ENCODE measurements at regions not wholly inside any gene's neighbourhood (a gene's known extent, or its start where the extent isn't known, plus 50 kb on each side); places are given as distances from the start of the nearest gene placed in this dataset.

DNA sequence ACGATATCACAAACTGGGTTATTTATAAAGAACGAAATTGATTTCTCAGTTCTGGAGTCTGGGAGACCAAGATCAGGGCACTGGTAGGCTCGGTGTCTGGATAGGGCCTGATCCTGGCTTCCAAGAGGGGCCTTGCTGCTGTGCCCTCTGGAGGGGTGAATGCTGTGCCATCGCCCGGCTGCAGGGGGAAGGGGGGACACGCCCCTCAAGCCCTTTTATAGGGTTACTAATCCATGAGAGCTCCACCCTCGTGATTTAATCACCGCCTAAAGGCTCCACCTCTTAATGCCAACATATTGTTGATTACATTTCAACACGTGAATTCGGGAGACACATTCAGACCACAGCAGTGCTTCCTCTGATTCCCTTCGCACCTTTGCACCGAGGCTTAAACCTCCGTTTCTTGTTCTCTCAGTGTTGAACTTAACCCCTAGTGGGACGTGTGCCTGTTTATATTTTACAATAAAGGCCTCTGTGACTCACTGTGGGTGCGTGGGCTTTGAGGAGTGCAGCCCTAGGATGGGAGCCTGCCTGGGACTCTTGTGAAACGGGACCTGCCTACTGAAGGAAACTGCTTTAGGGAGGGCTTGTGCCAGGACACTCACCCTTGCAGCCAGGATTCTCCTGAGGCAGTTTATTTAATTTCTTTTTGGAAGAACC, 52.4 kb upstream of the SPATA13 start:
- TF ChIP-seq, protein P1, sequence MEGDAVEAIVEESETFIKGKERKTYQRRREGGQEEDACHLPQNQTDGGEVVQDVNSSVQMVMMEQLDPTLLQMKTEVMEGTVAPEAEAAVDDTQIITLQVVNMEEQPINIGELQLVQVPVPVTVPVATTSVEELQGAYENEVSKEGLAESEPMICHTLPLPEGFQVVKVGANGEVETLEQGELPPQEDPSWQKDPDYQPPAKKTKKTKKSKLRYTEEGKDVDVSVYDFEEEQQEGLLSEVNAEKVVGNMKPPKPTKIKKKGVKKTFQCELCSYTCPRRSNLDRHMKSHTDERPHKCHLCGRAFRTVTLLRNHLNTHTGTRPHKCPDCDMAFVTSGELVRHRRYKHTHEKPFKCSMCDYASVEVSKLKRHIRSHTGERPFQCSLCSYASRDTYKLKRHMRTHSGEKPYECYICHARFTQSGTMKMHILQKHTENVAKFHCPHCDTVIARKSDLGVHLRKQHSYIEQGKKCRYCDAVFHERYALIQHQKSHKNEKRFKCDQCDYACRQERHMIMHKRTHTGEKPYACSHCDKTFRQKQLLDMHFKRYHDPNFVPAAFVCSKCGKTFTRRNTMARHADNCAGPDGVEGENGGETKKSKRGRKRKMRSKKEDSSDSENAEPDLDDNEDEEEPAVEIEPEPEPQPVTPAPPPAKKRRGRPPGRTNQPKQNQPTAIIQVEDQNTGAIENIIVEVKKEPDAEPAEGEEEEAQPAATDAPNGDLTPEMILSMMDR (IDR thresholded peaks at IDR 0.05) = no peak
- no peak for TF ChIP-seq POLR2AphosphoS5 (IDR thresholded peaks at IDR 0.05)
- no peak for TF ChIP-seq EP300 (IDR thresholded peaks at IDR 0.05)
- TF ChIP-seq POLR2A (IDR thresholded peaks at IDR 0.05; ENCODE audit: low read depth) = no peak
- WGBS = 72% methylated on average over 16 of the region's 16 CpGs
- intact Hi-C loops (cut with DNase I) = no loop called here

DNA sequence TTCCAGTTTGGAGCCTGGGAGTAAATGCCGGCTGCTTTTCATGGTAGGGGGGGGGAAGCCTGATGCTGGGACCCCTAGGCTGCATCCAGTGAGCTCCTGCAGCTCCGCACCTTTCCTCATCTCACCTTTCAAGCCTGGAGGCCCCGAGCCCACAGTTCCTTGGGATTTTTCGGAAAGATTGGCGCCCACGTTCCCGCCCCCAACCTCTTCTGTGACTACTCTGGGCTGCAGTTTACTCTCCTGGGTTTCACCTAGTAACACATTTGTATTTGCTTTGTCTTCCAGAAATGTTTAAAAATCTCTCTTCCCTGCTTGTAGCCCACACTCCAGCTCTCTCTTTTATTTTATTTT, 51.9 kb upstream of the SPATA13 start:
- no peak overlapping the region for H3K27ac ChIP-seq (replicated peaks in 1 of 4)
- DNase-seq (ENCODE audit: extremely low spot score) = no peak
- H3K4me1 ChIP-seq = no peaks in the 10 kb centered on the region
- TF ChIP-seq EP300 (IDR thresholded peaks at IDR 0.05) = no peak
- TF ChIP-seq POLR2A (IDR thresholded peaks at IDR 0.05; ENCODE audit: low read depth) = no peak
- TF ChIP-seq, protein P1 (IDR thresholded peaks at IDR 0.05) = no peak
- TF ChIP-seq POLR2AphosphoS5 (IDR thresholded peaks at IDR 0.05) = no peak
- H3K27me3 ChIP-seq = no peaks in the 10 kb centered on the region
- 88% methylated on average over 7 of the region's 7 CpGs for WGBS
- no peaks in the 10 kb centered on the region for H3K36me3 ChIP-seq
- H3K4me3 ChIP-seq = no peak overlapping the region
- intact Hi-C loops (cut with DNase I) = no loop called here
- no peaks in the 10 kb centered on the region for H3K9me3 ChIP-seq

More for the DNA sequence above, 52.4 kb upstream of the SPATA13 start:
- Histone ChIP-seq H3K9me3 (no peaks in the 10 kb centered on the region), H3K36me3 (no peaks in the 10 kb centered on the region), H3K4me3 (no peak overlapping the region), H3K27ac (replicated peaks in 1 of 4) (no peak overlapping the region), H3K27me3 (no peaks in the 10 kb centered on the region), H3K4me1 (no peaks in the 10 kb centered on the region)
- no peak for DNase-seq (ENCODE audit: extremely low spot score)

DNA sequence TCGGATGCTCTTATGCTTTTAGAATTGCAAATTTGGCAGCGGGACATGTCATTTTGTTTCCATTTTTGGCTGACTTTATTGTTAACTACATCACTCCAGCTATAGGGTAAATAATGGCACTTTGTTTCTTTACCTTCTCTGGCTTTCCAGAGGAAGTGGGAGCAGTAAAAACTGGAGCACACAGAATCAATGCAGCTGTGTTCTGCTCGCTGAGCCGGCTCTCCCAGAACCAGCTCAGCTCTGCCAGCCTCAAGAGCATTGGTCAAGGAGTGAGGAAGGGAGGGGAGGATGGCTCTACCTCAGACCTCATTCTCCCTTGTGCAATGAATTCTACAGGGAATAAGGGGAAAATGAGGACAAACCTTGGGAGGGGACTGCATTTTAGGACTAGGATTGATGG, 50.5 kb upstream of the SPATA13 start:
- Histone ChIP-seq H3K27me3 (no peaks in the 10 kb centered on the region), H3K27ac (replicated peaks in 1 of 4) (no peak overlapping the region), H3K9me3 (no peaks in the 10 kb centered on the region), H3K36me3 (no peaks in the 10 kb centered on the region), H3K4me3 (no peak overlapping the region), H3K4me1 (no peaks in the 10 kb centered on the region)
- TF ChIP-seq, protein P1 (IDR thresholded peaks at IDR 0.05) = no peak
- TF ChIP-seq POLR2AphosphoS5 (IDR thresholded peaks at IDR 0.05) (no peak), EP300 (IDR thresholded peaks at IDR 0.05) (no peak), POLR2A (IDR thresholded peaks at IDR 0.05; ENCODE audit: low read depth) (no peak)
- DNase-seq (ENCODE audit: extremely low spot score) = no peak
- intact Hi-C loops (cut with DNase I) = no loop called here
- WGBS = 66% methylated on average over 4 of the region's 4 CpGs

Measured in esophagus muscularis mucosa (tissue), 4 donors.